Smooth muscle cell (in vitro differentiated cells): ENCODE measurements at regions not wholly inside any gene's neighbourhood (a gene's known extent, or its start where the extent isn't known, plus 50 kb on each side); places are given as distances from the start of the nearest gene placed in this dataset.

Experiments used
- DNase-seq: peaks from one replicate; lab custom pipeline; 2025; ENCODE audit not compliant: unreplicated experiment; lab: John Stamatoyannopoulos, UW
- H2AFZ ChIP-seq: fragments of 200-600 bp; sonication (generic); 2 replicates; pipeline ENCODE4 v1.6.0; 2016; ENCODE audit warnings: antibody characterized with exemption, low read depth, mild to moderate bottlenecking
- H3F3A ChIP-seq: fragments of 200-600 bp; sonication (generic); 2 replicates; pipeline ENCODE4 v1.6.0; 2017; ENCODE audit warnings: antibody characterized with exemption, low read depth
- H3K27ac ChIP-seq: fragments of 200-600 bp; sonication (generic); 2 replicates; pipeline ENCODE4 v1.5.1; 2016; ENCODE audit warnings: low read depth, mild to moderate bottlenecking
- H3K27me3 ChIP-seq: fragments of 200-600 bp; sonication (generic); 2 replicates; pipeline ENCODE4 v1.6.1; 2016; ENCODE audit warnings: low read depth, mild to moderate bottlenecking
- H3K36me3 ChIP-seq: fragments of 200-600 bp; sonication (generic); 2 replicates; pipeline ENCODE4 v1.5.1; 2016; ENCODE audit warnings: low read depth
- H3K4me1 ChIP-seq: fragments of 200-600 bp; sonication (generic); 2 replicates; pipeline ENCODE4 v1.5.1; 2016; ENCODE audit warnings: low read depth
- H3K4me2 ChIP-seq: fragments of 200-600 bp; sonication (generic); 2 replicates; pipeline ENCODE4 v1.6.0; 2016; ENCODE audit warnings: mild to moderate bottlenecking
- H3K4me3 ChIP-seq: fragments of 200-600 bp; sonication (generic); 2 replicates; pipeline ENCODE4 v1.5.1; 2016; ENCODE audit warnings: mild to moderate bottlenecking
- H3K79me2 ChIP-seq: fragments of 200-600 bp; sonication (generic); 2 replicates; pipeline ENCODE4 v1.6.0; 2016; ENCODE audit warnings: low read depth, mild to moderate bottlenecking
- H3K9ac ChIP-seq: fragments of 200-600 bp; sonication (generic); 2 replicates; pipeline ENCODE4 v1.6.0; 2016; ENCODE audit warnings: low read depth
- H3K9me3 ChIP-seq: fragments of 200-600 bp; sonication (generic); replicated peaks from 2 replicates; pipeline ENCODE4 v1.5.1; 2016; ENCODE audit warnings: low read depth
- H4K20me1 ChIP-seq: fragments of 200-600 bp; sonication (generic); 2 replicates; pipeline ENCODE4 v1.6.0; 2016; ENCODE audit warnings: low read depth
- CTCF ChIP-seq: fragments of 200-600 bp; sonication (generic); IDR thresholded peaks from 2 replicates; pipeline ENCODE4 v1.5.1; 2017; ENCODE audit warnings: borderline replicate concordance, mild to moderate bottlenecking, antibody characterized with exemption; ENCODE audit not compliant: insufficient read depth, poor library complexity, severe bottlenecking
- WGBS: methylation state at CpG from one replicate; pipeline ENCODE4 v1.1.7; 2016; ENCODE audit warnings: low lambda C conversion rate; 5-methylcytosine and 5-hydroxymethylcytosine counted together

GRCh38 chrX:6313356-6313755 lies 84.7 kb upstream of the NLGN4X start:
- Histone ChIP-seq H3K9me3 (no peaks in the 10 kb centered on the region), H3K36me3 (no peaks in the 10 kb centered on the region), H3K4me3 (no peak overlapping the region), H3K4me2 (no peak overlapping the region), H3K79me2 (no peaks in the 10 kb centered on the region), H3K4me1 (no peaks in the 10 kb centered on the region), H3K27ac (no peak overlapping the region), H3F3A (no peaks in the 10 kb centered on the region), H3K9ac (no peak overlapping the region), H2AFZ (no peak overlapping the region), H4K20me1 (no peaks in the 10 kb centered on the region), H3K27me3 (no peaks in the 10 kb centered on the region)
- no peak for TF ChIP-seq CTCF
- 55% methylated on average over 4 of the region's 4 CpGs for WGBS
- no peak for DNase-seq

GRCh38 chrX:6311540-6311939 lies 82.9 kb upstream of the NLGN4X start:
- Histone ChIP-seq H4K20me1 (no peaks in the 10 kb centered on the region), H3K79me2 (no peaks in the 10 kb centered on the region), H3K4me1 (no peaks in the 10 kb centered on the region), H3K4me2 (no peak overlapping the region), H2AFZ (no peak overlapping the region), H3K27me3 (no peaks in the 10 kb centered on the region), H3K4me3 (no peak overlapping the region), H3F3A (no peaks in the 10 kb centered on the region), H3K9me3 (no peaks in the 10 kb centered on the region), H3K9ac (no peak overlapping the region), H3K36me3 (no peaks in the 10 kb centered on the region), H3K27ac (no peak overlapping the region)
- no peak for TF ChIP-seq CTCF
- DNase-seq: no peak
- WGBS: 73% methylated on average over 1 of the region's 1 CpG

GRCh38 chrX:6307156-6307555 lies 78.5 kb upstream of the NLGN4X start:
- no peak overlapping the region for H3K27ac ChIP-seq
- 64% methylated on average over 5 of the region's 5 CpGs for WGBS
- no peaks in the 10 kb centered on the region for H3K79me2 ChIP-seq
- H3K9ac ChIP-seq: no peak overlapping the region
- no peak overlapping the region for H3K4me3 ChIP-seq
- H3K4me2 ChIP-seq: no peak overlapping the region
- H3K9me3 ChIP-seq: no peaks in the 10 kb centered on the region
- H3K4me1 ChIP-seq: no peaks in the 10 kb centered on the region
- no peak for TF ChIP-seq CTCF
- no peak overlapping the region for H2AFZ ChIP-seq
- DNase-seq: no peak
- no peaks in the 10 kb centered on the region for H3K27me3 ChIP-seq
- no peaks in the 10 kb centered on the region for H3K36me3 ChIP-seq
- H3F3A ChIP-seq: no peaks in the 10 kb centered on the region
- no peaks in the 10 kb centered on the region for H4K20me1 ChIP-seq

GRCh38 chrX:6299724-6300123 lies 71.1 kb upstream of the NLGN4X start:
- no peaks in the 10 kb centered on the region for H3K27me3 ChIP-seq
- no peak for DNase-seq
- no peak overlapping the region for H3K9ac ChIP-seq
- no peaks in the 10 kb centered on the region for H3K9me3 ChIP-seq
- no peaks in the 10 kb centered on the region for H3F3A ChIP-seq
- H3K4me3 ChIP-seq: no peak overlapping the region
- H3K4me1 ChIP-seq: no peaks in the 10 kb centered on the region
- no peak overlapping the region for H3K27ac ChIP-seq
- no peaks in the 10 kb centered on the region for H4K20me1 ChIP-seq
- no peaks in the 10 kb centered on the region for H3K79me2 ChIP-seq
- no peak overlapping the region for H3K4me2 ChIP-seq
- TF ChIP-seq CTCF: no peak
- no peak overlapping the region for H2AFZ ChIP-seq
- no peaks in the 10 kb centered on the region for H3K36me3 ChIP-seq
- 81% methylated on average over 6 of the region's 6 CpGs for WGBS
